Mammary epithelial cell (primary cell): ENCODE measurements at regions not wholly inside any gene's neighbourhood (a gene's known extent, or its start where the extent isn't known, plus 50 kb on each side); places are given as distances from the start of the nearest gene placed in this dataset.

ENCODE experiments used
- CTCF ChIP-seq, 2 donors: IDR thresholded peaks in 1 of 2; conservative IDR thresholded peaks in 1 of 2; 2 replicates each; pipeline ENCODE4 v1.5.1; 2011 to 2012; ENCODE audit warnings: inconsistent platforms in 2 of 2, low read length in 2 of 2, mild to moderate bottlenecking in 2 of 2, control low read depth in 1 of 2, low read depth in 1 of 2; ENCODE audit not compliant: insufficient read depth in 1 of 2; ENCODE audit errors: extremely low read depth in 1 of 2
- EZH2 ChIP-seq: IDR thresholded peaks from 2 replicates; pipeline ENCODE4 v1.6.1; 2012; ENCODE audit warnings: low read length, inconsistent platforms, borderline replicate concordance

- TF ChIP-seq CTCF (conservative IDR thresholded peaks at IDR 0.05 in 1 of 2, IDR thresholded peaks at IDR 0.05 in 1 of 2; ENCODE audit: extremely low read depth in 1 of 2, insufficient read depth in 1 of 2, low read depth in 1 of 2, low read length in 2 of 2) (no peak), EZH2 (no peak)
These were observed 123.6 kb upstream of the ZNF608 start for GRCh38 chr5:124870070-124870469.
